Ovary (tissue), 7 donors: ENCODE measurements at regions not wholly inside any gene's neighbourhood (a gene's known extent, or its start where the extent isn't known, plus 50 kb on each side); places are given as distances from the start of the nearest gene placed in this dataset.

Source experiments
- DNase-seq, 5 donors: peaks; one replicate each; pipeline ENCODE4 v3.0.0-alpha.2; 2019 to 2020
- H3K27ac ChIP-seq, 2 donors: fragments of 200-600 bp; one replicate each; pipeline versions ENCODE4 v1.5.1 to v1.8.0; 2019 to 2022
- H3K27me3 ChIP-seq: fragments of 200-600 bp; one replicate; pipeline ENCODE4 v1.8.0; 2022
- H3K36me3 ChIP-seq: fragments of 200-600 bp; sonication (generic); one replicate; pipeline ENCODE4 v1.5.1; 2019
- H3K4me1 ChIP-seq: one replicate; pipeline ENCODE4 v1.8.1; 2013; ENCODE audit warnings: mild to moderate bottlenecking, moderate library complexity; ENCODE audit not compliant: insufficient read depth
- H3K4me3 ChIP-seq: fragments of 200-600 bp; sonication (generic); one replicate; pipeline ENCODE4 v1.5.1; 2017
- H3K9me3 ChIP-seq, 2 donors: fragments of 200-600 bp in 1 of 2; sonication (generic) in 1 of 2; one replicate each; pipeline versions ENCODE4 v1.5.1 to v1.8.1; 2013 to 2019; ENCODE audit warnings: mild to moderate bottlenecking in 1 of 2, moderate library complexity in 1 of 2
- EP300 ChIP-seq: sonication (generic); formaldehyde crosslinking; IDR thresholded peaks from one replicate; pipeline ENCODE4 v1.6.1; 2017; ENCODE audit warnings: antibody characterized with exemption
- POLR2A ChIP-seq: fragments of 450-650 bp; IDR thresholded peaks from one replicate; pipeline ENCODE4 v1.6.1; 2017; ENCODE audit warnings: antibody characterized with exemption, mild to moderate bottlenecking, moderate library complexity
- WGBS, 3 donors: extraction: QIAGEN DNeasy Blood & Tissue Kit in 1 of 3; methylation state at CpG; one replicate each; pipeline versions ENCODE4 v1.1.5 to v1.1.7; 2013 to 2017; 5-methylcytosine and 5-hydroxymethylcytosine counted together
- intact Hi-C, 4 donors: fragments of 100-400 bp; cut with DNase I; formaldehyde crosslinking; loops; one replicate each; pipeline versions ENCODE4 v1.11.0 to v1.15.1; 2022 to 2023
- TF ChIP-seq, protein P1 (sequence below), 3 donors: fragments of 450-650 bp in 2 of 3; fragments of 200-600 bp in 1 of 3; IDR thresholded peaks; one replicate each; pipeline versions ENCODE4 v1.5.1 to v1.8.0; 2016 to 2022; ENCODE audit warnings: antibody characterized with exemption in 3 of 3, mild to moderate bottlenecking in 1 of 3
- donor health status: DM: no; HTN: no; CAD: no; lungs with moderate emphysema.
- donor health status: DM: no; HTN: no; CAD: no.
- donor health status: Bipolar disorder and iron deficiency.
- donor health status: DM: no; HTN: no; CAD: no.
- donor health status: DM: yes; HTN: yes; CAD: no.

DNA sequence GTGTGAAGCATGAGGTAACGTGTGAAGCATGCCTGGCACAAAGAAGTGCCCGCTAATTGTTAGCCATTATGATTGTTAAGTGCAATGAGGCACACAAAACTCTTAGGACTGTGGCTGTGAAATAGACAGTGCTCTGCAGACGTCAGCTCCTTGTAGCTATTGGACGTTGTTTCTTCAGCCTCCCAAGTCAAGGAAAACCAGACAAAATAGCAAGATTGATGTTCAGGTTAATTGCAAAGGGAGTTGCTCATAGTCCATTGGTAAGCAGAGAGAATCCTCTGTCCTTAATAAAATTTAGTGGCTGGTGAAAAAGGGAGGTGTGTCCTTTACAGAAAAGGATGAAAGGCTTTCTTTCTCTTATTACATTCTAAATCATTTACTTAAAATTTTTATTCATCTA is 54.6 kb upstream of the MBP start:
- WGBS, 3 donors, result 61 to 78% (median 70%) methylated on average over 4 of the region's 4 CpGs
- Histone ChIP-seq H3K27ac (no peak overlapping the region), H3K4me1 (no peaks in the 10 kb centered on the region), H3K9me3 (no peaks in the 10 kb centered on the region), H3K36me3 (no peaks in the 10 kb centered on the region), H3K4me3 (no peak overlapping the region), H3K27me3 (no peaks in the 10 kb centered on the region)
- no peak for DNase-seq
- intact Hi-C loops, result no loop called here
- TF ChIP-seq, protein P1, sequence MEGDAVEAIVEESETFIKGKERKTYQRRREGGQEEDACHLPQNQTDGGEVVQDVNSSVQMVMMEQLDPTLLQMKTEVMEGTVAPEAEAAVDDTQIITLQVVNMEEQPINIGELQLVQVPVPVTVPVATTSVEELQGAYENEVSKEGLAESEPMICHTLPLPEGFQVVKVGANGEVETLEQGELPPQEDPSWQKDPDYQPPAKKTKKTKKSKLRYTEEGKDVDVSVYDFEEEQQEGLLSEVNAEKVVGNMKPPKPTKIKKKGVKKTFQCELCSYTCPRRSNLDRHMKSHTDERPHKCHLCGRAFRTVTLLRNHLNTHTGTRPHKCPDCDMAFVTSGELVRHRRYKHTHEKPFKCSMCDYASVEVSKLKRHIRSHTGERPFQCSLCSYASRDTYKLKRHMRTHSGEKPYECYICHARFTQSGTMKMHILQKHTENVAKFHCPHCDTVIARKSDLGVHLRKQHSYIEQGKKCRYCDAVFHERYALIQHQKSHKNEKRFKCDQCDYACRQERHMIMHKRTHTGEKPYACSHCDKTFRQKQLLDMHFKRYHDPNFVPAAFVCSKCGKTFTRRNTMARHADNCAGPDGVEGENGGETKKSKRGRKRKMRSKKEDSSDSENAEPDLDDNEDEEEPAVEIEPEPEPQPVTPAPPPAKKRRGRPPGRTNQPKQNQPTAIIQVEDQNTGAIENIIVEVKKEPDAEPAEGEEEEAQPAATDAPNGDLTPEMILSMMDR (IDR thresholded peaks at IDR 0.05), result no peak
- TF ChIP-seq EP300 (no peak), POLR2A (no peak)

DNA sequence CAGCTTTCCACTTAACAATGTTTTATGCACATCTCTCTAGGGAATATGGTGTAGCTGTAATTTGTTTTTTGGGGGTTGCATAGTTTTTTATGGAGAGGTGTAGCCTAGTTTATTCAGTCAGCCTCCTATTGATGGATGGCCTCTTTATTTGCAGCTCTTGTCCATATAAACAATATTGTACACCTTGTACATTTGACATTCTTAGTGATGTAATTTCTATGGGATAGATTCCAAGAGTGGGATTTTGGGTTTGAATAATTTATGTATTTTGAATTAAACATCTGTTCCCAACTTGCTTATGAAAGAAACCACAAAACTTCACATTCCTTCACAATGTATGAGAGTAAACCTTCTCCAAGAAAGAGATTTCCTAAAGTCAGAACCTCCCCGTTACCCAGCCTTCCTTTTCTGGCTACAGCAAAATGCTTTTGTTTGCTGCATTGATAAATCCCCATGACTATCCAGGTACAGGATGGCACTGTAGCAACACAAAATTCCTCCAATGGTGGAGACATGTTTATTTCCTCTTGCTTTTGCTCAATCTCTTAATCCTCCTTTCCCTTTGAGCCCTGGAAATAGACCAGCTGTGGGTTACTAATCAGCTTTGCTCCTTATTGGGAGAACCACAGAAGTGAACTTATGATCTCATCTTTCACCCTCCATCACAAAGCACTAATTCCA is 58.4 kb upstream of the GALR1 start:
- 12 to 48% (median 17%) methylated on average over 1 of the region's 1 CpG for WGBS, 3 donors
- TF ChIP-seq POLR2A (no peak), EP300 (no peak)
- TF ChIP-seq, protein P1 (IDR thresholded peaks at IDR 0.05), result no peak
- Histone ChIP-seq H3K9me3 (no peaks in the 10 kb centered on the region), H3K27me3 (no peaks in the 10 kb centered on the region), H3K4me3 (no peak overlapping the region), H3K4me1 (no peaks in the 10 kb centered on the region), H3K27ac (no peak overlapping the region), H3K36me3 (no peaks in the 10 kb centered on the region)
- intact Hi-C loops, result no loop called here
- no peak for DNase-seq

DNA sequence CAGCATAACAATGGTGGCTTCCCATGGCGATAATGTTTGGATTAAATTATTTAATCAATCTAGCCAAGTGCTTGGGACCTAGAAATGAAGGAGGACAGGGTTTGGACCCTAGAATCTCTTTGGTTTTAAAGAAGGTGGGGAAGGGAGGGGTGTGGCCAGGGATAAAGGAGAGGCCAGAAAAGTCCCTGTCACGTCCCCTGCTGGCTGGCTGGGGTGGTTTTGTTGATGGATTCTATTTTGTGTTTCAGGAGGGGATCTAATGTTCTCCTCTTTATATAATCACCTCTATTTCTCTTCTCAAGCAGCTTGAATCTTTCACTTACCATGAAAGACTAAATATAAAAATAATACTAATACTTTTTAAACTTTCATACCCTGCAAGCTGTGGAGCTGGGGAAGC is 52.6 kb upstream of the GALR1 start:
- H3K36me3 ChIP-seq, result no peaks in the 10 kb centered on the region
- H3K4me3 ChIP-seq, result no peak overlapping the region
- no peak overlapping the region for H3K27ac ChIP-seq
- WGBS, 3 donors, result 74 to 92% (median 86%) methylated on average over 2 of the region's 2 CpGs
- H3K4me1 ChIP-seq, result no peaks in the 10 kb centered on the region
- no peaks in the 10 kb centered on the region for H3K27me3 ChIP-seq
- intact Hi-C loops, result no loop called here
- no peaks in the 10 kb centered on the region for H3K9me3 ChIP-seq
- no peak for DNase-seq
- TF ChIP-seq EP300 (no peak), POLR2A (no peak)
- TF ChIP-seq, protein P1 (IDR thresholded peaks at IDR 0.05), result no peak

DNA sequence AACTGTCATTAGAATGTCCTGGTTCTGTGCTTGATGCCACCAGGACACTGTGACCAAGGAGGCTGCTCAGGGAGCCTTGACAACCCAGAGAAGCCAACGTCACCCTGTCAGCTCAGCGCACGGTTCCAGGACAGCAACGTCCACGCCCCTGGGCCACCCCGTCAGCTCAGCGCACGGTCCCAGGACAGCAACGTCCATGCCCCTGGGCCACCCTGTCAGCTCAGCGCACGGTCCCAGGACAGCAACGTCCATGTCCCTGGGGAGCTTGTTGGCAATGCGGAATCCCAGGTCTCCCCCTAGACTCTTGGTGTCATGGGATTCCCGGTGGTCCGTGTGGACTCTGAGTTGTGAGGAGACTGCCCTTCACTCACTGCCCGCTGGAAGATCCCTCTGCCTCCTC is 51.0 kb upstream of the GALR1 start:
- 88 to 93% (median 91%) methylated on average over 16 of the region's 16 CpGs for WGBS, 3 donors
- Histone ChIP-seq H3K27ac (no peak overlapping the region), H3K4me1 (no peaks in the 10 kb centered on the region), H3K4me3 (no peak overlapping the region), H3K36me3 (no peaks in the 10 kb centered on the region), H3K27me3 (no peaks in the 10 kb centered on the region), H3K9me3 (no peaks in the 10 kb centered on the region)
- DNase-seq, result no peak
- intact Hi-C loops, result no loop called here
- TF ChIP-seq POLR2A (no peak), EP300 (no peak)
- TF ChIP-seq, protein P1 (IDR thresholded peaks at IDR 0.05), result no peak
